Heart right ventricle (tissue), 16 donors: ENCODE measurements at regions not wholly inside any gene's neighbourhood (a gene's known extent, or its start where the extent isn't known, plus 50 kb on each side); places are given as distances from the start of the nearest gene placed in this dataset.
A peak's percentile ranks its signal among the peaks of the same experiment; 100 is the strongest.

Source experiments
- ATAC-seq, 8 donors: fragments of 200-7000 bp; cut with Tn5 transposase; one replicate each; pipeline ENCODE4 v1.9.1; 2020; ENCODE audit warnings: mild to moderate bottlenecking in 8 of 8, moderate library complexity in 8 of 8, moderate number of reproducible peaks in 1 of 8
- DNase-seq, 2 donors: peaks; one replicate each; pipeline ENCODE4 v3.0.0-alpha.2; 2020
- H3K27ac ChIP-seq, 10 donors: fragments of 200-600 bp; sonication (generic) in 2 of 10; one replicate each; pipeline versions ENCODE4 v1.5.0 to v1.8.0; 2020 to 2022; ENCODE audit warnings: mild to moderate bottlenecking in 3 of 10
- H3K27me3 ChIP-seq, 7 donors: fragments of 200-600 bp; one replicate each; pipeline ENCODE4 v1.8.0; 2021 to 2022; ENCODE audit warnings: mild to moderate bottlenecking in 2 of 7
- H3K36me3 ChIP-seq, 9 donors: fragments of 200-600 bp; sonication (generic) in 1 of 9; one replicate each; pipeline versions ENCODE4 v1.5.0 to v1.8.0; 2020 to 2022; ENCODE audit warnings: mild to moderate bottlenecking in 2 of 9
- H3K4me1 ChIP-seq, 9 donors: fragments of 200-600 bp; sonication (generic) in 1 of 9; one replicate each; pipeline versions ENCODE4 v1.5.0 to v1.8.0; 2020 to 2022; ENCODE audit warnings: mild to moderate bottlenecking in 4 of 9
- H3K4me3 ChIP-seq, 10 donors: fragments of 200-600 bp; sonication (generic) in 2 of 10; one replicate each; pipeline versions ENCODE4 v1.5.0 to v1.8.0; 2020 to 2022; ENCODE audit warnings: mild to moderate bottlenecking in 7 of 10, moderate library complexity in 2 of 10
- H3K9me3 ChIP-seq, 11 donors: fragments of 200-600 bp in 10 of 11; sonication (generic) in 2 of 11; one replicate each; pipeline versions ENCODE4 v1.5.0 to v1.8.0; 2013 to 2022; ENCODE audit warnings: mild to moderate bottlenecking in 2 of 11, control low read depth in 1 of 11, moderate library complexity in 1 of 11
- WGBS, 2 donors: extraction: QIAGEN DNeasy Blood & Tissue Kit; methylation state at CpG; one replicate each; pipeline ENCODE4 v1.1.7; 2013; ENCODE audit warnings: inconsistent platforms in 1 of 2; 5-methylcytosine and 5-hydroxymethylcytosine counted together
- intact Hi-C, 10 donors: fragments of 100-400 bp; cut with DNase I; formaldehyde crosslinking; loops; one replicate each; pipeline versions ENCODE4 v1.11.1 to v1.14.2; 2022
- TF ChIP-seq, protein P1 (sequence below), 9 donors: fragments of 200-600 bp; sonication (generic) in 2 of 9; IDR thresholded peaks; one replicate each; pipeline versions ENCODE4 v1.5.0 to v1.8.0; 2021 to 2022; ENCODE audit warnings: antibody characterized with exemption in 9 of 9, mild to moderate bottlenecking in 5 of 9, moderate library complexity in 1 of 9
- donor health status: Arrhythmogenic right ventricular cardiomyopathy.
- donor health status: ischemic (EF 13 %, LVEDD 7.1; RV severe dilation, severe dysfunction).
- donor health status: healthy with polysubstance abuse.
- donor health status: DM: no; HTN: yes; CAD: no.
- donor health status: DM: no; HTN: no; CAD: no.
- donor health status: ischemic (EF 25% LVEDD 6.9; RV normal size, moderate dysfunction).
- donor health status: ischemic (EF 25% LVEDD 5.7; RV mildly dilated, moderate dysfunction).
- donor health status: healthy.
- donor health status: DM: yes; HTN: yes; CAD: no.
- donor health status: Ischemic cardiomyopathy.
- donor health status: ischemic (EF 35%, LVEDD 5.7; RV mildly dilated, moderate dysfunction).
- donor health status: nonischemic (EF 11% LVEDD 7.7; RV severe dilation, severe dysfunction).
- donor health status: DM: yes; HTN: yes; CAD: no.
- donor health status: PGD.
- donor health status: ischemic (EF 29% LVEDD 5.4; RV normal size, mild dysfunction).
- donor health status: nonischemic (EF 23%, LVEDD 6.1; RV moderate dilation, normal function).

DNA sequence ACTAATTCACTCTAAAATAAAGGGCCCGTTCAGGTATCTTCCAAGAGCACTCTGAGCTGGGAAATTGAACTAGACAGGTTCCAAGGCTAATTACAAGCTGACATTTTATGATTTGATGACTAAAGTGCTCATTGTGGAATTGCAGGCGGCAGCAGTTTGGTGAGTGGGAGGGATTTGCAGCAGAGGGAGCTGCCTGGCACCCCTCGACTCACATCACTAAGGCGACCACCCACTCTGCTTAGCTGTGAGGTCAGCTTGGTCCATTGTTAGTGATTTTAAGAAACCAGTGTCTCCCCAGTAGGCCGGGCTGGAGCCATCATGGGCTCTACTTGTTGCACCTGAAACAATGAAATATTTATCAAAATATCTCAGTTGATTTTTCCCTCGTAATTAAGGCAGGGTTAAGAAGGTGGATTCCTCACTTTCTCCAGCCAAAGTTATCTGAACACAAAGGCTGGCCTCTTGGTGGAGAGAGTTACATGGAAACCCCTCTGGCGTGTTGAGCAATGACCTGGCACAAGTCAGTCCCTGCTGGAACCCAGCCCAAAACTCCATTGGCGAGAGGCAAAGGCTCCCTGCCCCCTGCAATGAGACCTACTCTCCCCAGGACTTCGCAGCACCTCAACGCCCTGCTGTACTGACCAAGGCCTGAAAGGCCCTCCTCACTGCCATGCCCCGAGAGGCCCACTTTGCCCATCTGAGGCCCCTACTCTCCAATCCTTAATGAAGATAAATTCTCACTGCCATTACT, 65.0 kb upstream of the ATP2B2 start:
- DNase-seq (peak; percentile 48 to 50), ATAC-seq (peak in 7 of 8 donors; percentile 34 to 91 (median 83))
- H3K4me1 ChIP-seq = peaks cover 0 to 5% (median 0%) of the 10 kb centered on the region in 9 donors
- peaks cover 0 to 40% (median 0%) of the 10 kb centered on the region in 7 donors for H3K27me3 ChIP-seq
- H3K9me3 ChIP-seq = no peaks in the 10 kb centered on the region
- TF ChIP-seq, protein P1, sequence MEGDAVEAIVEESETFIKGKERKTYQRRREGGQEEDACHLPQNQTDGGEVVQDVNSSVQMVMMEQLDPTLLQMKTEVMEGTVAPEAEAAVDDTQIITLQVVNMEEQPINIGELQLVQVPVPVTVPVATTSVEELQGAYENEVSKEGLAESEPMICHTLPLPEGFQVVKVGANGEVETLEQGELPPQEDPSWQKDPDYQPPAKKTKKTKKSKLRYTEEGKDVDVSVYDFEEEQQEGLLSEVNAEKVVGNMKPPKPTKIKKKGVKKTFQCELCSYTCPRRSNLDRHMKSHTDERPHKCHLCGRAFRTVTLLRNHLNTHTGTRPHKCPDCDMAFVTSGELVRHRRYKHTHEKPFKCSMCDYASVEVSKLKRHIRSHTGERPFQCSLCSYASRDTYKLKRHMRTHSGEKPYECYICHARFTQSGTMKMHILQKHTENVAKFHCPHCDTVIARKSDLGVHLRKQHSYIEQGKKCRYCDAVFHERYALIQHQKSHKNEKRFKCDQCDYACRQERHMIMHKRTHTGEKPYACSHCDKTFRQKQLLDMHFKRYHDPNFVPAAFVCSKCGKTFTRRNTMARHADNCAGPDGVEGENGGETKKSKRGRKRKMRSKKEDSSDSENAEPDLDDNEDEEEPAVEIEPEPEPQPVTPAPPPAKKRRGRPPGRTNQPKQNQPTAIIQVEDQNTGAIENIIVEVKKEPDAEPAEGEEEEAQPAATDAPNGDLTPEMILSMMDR (IDR thresholded peaks at IDR 0.05) = no peak
- intact Hi-C loops = no loop called here
- 68 to 72% methylated on average over 11 of the region's 11 CpGs for WGBS, 2 donors
- no peak overlapping the region for H3K4me3 ChIP-seq
- no peak overlapping the region for H3K27ac ChIP-seq
- H3K36me3 ChIP-seq = no peaks in the 10 kb centered on the region

DNA sequence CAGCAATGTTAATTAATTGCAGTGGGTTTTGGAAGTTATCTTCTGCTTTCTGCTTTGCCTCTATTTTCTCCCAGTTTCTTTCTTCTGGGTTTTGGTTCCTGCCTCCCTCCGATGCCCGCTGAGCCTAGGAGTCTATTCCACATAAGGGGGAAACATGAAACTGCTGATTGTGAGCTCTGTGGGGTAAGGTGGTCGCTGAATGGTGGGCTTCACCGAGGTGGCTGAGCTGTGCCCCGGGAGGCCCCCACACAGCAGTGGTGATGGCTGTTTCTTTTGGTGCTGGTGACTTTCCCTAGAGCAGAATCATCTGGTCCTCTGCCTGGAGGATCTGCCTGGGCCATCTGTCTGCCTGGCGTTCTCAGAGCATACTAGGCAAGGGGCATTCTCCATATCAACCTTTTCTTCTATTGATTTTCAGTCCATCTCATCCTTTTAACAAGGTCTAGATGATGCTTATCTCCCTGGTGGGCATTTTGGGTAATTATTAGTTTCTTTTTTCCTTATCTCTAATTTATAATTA, 68.8 kb upstream of the ATP2B2 start:
- H3K27ac ChIP-seq = no peak overlapping the region
- intact Hi-C loops = no loop called here
- H3K4me3 ChIP-seq = no peak overlapping the region
- WGBS, 2 donors = 78 to 79% methylated on average over 6 of the region's 6 CpGs
- H3K9me3 ChIP-seq = no peaks in the 10 kb centered on the region
- no peak for ATAC-seq
- no peak for DNase-seq
- H3K27me3 ChIP-seq = peaks cover 0 to 29% (median 0%) of the 10 kb centered on the region in 7 donors
- H3K4me1 ChIP-seq = peaks cover 0 to 5% (median 0%) of the 10 kb centered on the region in 9 donors
- H3K36me3 ChIP-seq = no peaks in the 10 kb centered on the region
- TF ChIP-seq, protein P1 (IDR thresholded peaks at IDR 0.05) = no peak

DNA sequence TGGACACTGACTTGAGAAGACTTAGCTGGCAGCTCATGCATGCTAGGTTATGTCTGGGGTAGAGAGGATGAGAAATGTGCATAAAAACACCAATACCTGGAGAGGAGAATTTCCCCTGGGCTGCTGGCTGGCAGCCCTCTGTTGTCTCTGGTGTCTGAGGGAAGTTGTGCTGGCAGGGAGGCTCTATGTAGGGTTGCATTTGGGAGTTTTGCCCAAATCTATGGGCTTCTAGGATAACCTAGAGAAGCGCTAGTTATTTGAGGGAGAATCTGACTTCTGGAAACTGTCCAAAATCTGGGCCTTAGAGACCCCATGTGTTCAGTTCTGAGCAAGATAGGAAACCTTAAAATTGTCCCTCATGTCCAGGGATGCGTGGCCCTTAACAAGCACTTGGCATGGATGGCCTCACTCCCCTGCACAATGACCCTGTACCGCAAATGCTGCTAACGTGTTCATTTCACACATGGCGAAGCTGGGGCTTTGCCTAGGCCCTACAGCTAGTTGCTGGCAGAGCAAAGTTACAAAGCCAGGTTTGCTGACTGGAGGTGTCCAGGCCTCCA, 70.3 kb upstream of the ATP2B2 start:
- Histone ChIP-seq H3K36me3 (no peaks in the 10 kb centered on the region), H3K27me3 (peaks cover 0 to 38% (median 0%) of the 10 kb centered on the region in 7 donors), H3K4me1 (peaks cover 0 to 5% (median 0%) of the 10 kb centered on the region in 9 donors), H3K9me3 (no peaks in the 10 kb centered on the region), H3K4me3 (no peak overlapping the region), H3K27ac (no peak overlapping the region)
- no peak for DNase-seq
- ATAC-seq = no peak
- TF ChIP-seq, protein P1 (IDR thresholded peaks at IDR 0.05) = no peak
- WGBS, 2 donors = 70 to 77% methylated on average over 5 of the region's 5 CpGs
- intact Hi-C loops = no loop called here

DNA sequence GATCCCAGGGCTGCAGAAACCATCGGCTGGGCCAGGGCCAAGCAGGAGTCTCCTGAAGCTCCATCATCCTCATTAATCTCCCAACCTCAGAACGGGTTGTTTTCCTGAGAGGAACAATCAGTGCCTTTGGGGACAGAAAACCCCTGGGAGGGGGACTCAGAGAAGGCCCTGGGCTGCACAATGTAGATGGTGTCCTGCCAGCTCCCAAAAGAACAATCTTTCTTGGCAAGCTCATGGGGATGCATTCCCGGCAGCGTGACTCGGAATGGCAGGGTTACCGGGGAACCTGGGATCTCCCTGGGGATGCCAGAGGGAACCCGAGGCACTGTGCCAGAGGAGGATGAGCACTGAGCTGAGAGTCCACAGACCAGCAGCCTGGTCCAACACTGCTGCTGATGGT, 72.1 kb upstream of the ATP2B2 start:
- DNase-seq (no peak), ATAC-seq (peak in 2 of 8 donors; percentile 78 to 80)
- 38 to 56% methylated on average over 7 of the region's 7 CpGs for WGBS, 2 donors
- TF ChIP-seq, protein P1 (IDR thresholded peaks at IDR 0.05) = no peak
- intact Hi-C loops = no loop called here
- Histone ChIP-seq H3K4me1 (peaks cover 0 to 5% (median 0%) of the 10 kb centered on the region in 9 donors), H3K9me3 (no peaks in the 10 kb centered on the region), H3K27me3 (peaks cover 0 to 39% (median 0%) of the 10 kb centered on the region in 7 donors), H3K36me3 (no peaks in the 10 kb centered on the region), H3K27ac (no peak overlapping the region), H3K4me3 (no peak overlapping the region)
